K562 (cell line): ENCODE measurements at regions not wholly inside any gene's neighbourhood (a gene's known extent, or its start where the extent isn't known, plus 50 kb on each side); places are given as distances from the start of the nearest gene placed in this dataset.

Experiments
- ATAC-seq: fragments of 200-7000 bp; cut with Tn5 transposase; 3 replicates; pipeline ENCODE4 v1.9.1; 2020; ENCODE audit warnings: moderate library complexity
- BruUV-seq: library from RNA; stranded (reverse); fragments of 400-500 nt; replicated peaks from 2 replicates; lab custom pipeline; 2021; lab: Mats Ljungman, UMichigan
- CTCF ChIA-PET: fragments of 300-600 bp; formaldehyde crosslinking; extraction: SDS; loops from one replicate; lab custom pipeline; 2021; ENCODE audit warnings: low intra/inter-chr PET ratio; lab: Yijun Ruan, JAX
- POLR2A ChIA-PET: fragments of 300-600, 350-650 bp; sonication (Branson Sonifier 250); formaldehyde crosslinking; extraction: SDS; loops from one replicate; lab custom pipeline; 2021; ENCODE audit warnings: antibody characterized with exemption, inconsistent platforms; lab: Yijun Ruan, JAX
- DNase-seq, 4 experiments: peaks; one replicate each; pipeline versions ENCODE4 v3.0.0 to v3.0.0-alpha.2; 2011 to 2018; ENCODE audit warnings: low spot score in 3 of 4, mixed read lengths in 3 of 4; ENCODE audit errors: extremely low read depth in 1 of 4
- FAIRE-seq: peaks from 2 replicates; lab custom pipeline; 2011; peaks lifted over from hg19 to GRCh38; lab: Jason Lieb, UNC
- H2AFZ ChIP-seq: 2 replicates; pipeline ENCODE4 v1.6.0; 2011; ENCODE audit warnings: low read depth, low read length, control low read depth, inconsistent platforms
- H3K27ac ChIP-seq: fragments of 200-600 bp; 3 replicates; pipeline ENCODE4 v1.8.0; 2011; ENCODE audit warnings: low read depth, mild to moderate bottlenecking, control low read depth, inconsistent platforms, low read length, moderate library complexity, mixed read lengths; ENCODE audit errors: extremely low read depth
- H3K27me3 ChIP-seq, 2 experiments: fragments of 300-600 bp in 1 of 2; 2 replicates in 1 of 2; 3 replicates in 1 of 2; pipeline versions ENCODE4 v1.6.0 to v1.8.0; 2011; ENCODE audit warnings: inconsistent platforms in 2 of 2, low read length in 2 of 2, mild to moderate bottlenecking in 1 of 2, mixed read lengths in 1 of 2, moderate library complexity in 1 of 2; ENCODE audit not compliant: control insufficient read depth in 2 of 2, insufficient read depth in 2 of 2
- H3K36me3 ChIP-seq: fragments of 300-600 bp; 3 replicates; pipeline ENCODE4 v1.8.0; 2011; ENCODE audit warnings: mild to moderate bottlenecking, low read length, inconsistent platforms; ENCODE audit not compliant: control insufficient read depth, insufficient read depth
- H3K4me1 ChIP-seq, 2 experiments: fragments of 200-600 bp in 1 of 2; replicated peaks in 1 of 2; 2 replicates in 1 of 2; 3 replicates in 1 of 2; pipeline versions ENCODE4 v1.5.1 to v1.8.0; 2011; ENCODE audit warnings: inconsistent platforms in 2 of 2, low read length in 2 of 2, mild to moderate bottlenecking in 1 of 2, mixed read lengths in 1 of 2, moderate library complexity in 1 of 2; ENCODE audit not compliant: control insufficient read depth in 2 of 2, insufficient read depth in 2 of 2
- H3K4me2 ChIP-seq: 2 replicates; pipeline ENCODE4 v1.6.1; 2011; ENCODE audit warnings: low read length, control low read depth, inconsistent platforms, mixed read lengths; ENCODE audit not compliant: insufficient read depth
- H3K4me3 ChIP-seq: fragments of 200-600 bp; sonication (generic), shearing (Covaris generic); 2 replicates; pipeline ENCODE4 v1.5.1; 2016; ENCODE audit warnings: control low read depth, inconsistent platforms
- H3K79me2 ChIP-seq: fragments of 200-600 bp; 3 replicates; pipeline ENCODE4 v1.8.0; 2011; ENCODE audit warnings: low read length, inconsistent platforms; ENCODE audit not compliant: control insufficient read depth, insufficient read depth
- H3K9ac ChIP-seq, 2 experiments: 2 replicates each; pipeline versions ENCODE4 v1.6.0 to v1.6.1; 2011; ENCODE audit warnings: low read depth in 2 of 2, low read length in 2 of 2, control low read depth in 1 of 2, inconsistent platforms in 1 of 2, mild to moderate bottlenecking in 1 of 2, mixed read lengths in 1 of 2; ENCODE audit not compliant: insufficient read depth in 1 of 2
- H3K9me1 ChIP-seq: one replicate; pipeline ENCODE4 v1.6.0; 2011; ENCODE audit warnings: inconsistent platforms, mild to moderate bottlenecking, low read length, moderate library complexity; ENCODE audit not compliant: control insufficient read depth, insufficient read depth
- H3K9me3 ChIP-seq: replicated peaks from 2 replicates; pipeline ENCODE4 v1.5.1; 2011; ENCODE audit warnings: low read depth, low read length, inconsistent platforms; ENCODE audit not compliant: control insufficient read depth, insufficient read depth
- H4K20me1 ChIP-seq: replicated peaks from 2 replicates; pipeline ENCODE4 v1.6.1; 2011; ENCODE audit warnings: low read length, inconsistent platforms, mixed read lengths; ENCODE audit not compliant: control insufficient read depth, insufficient read depth
- DIDO1 ChIP-seq: fragments of 450-650 bp; IDR thresholded peaks from 2 replicates; pipeline ENCODE4 v1.6.1; 2016; ENCODE audit warnings: low read depth, missing biosample characterization, missing genetic modification characterization
- EZH2 ChIP-seq: IDR thresholded peaks from 2 replicates; pipeline ENCODE4 v1.6.1; 2012; ENCODE audit warnings: low read depth, mild to moderate bottlenecking, inconsistent platforms, low read length, borderline replicate concordance
- KDM5B ChIP-seq: fragments of 200-600 bp; sonication (generic); IDR thresholded peaks from 2 replicates; pipeline ENCODE4 v1.6.1; 2012; ENCODE audit warnings: low read depth, mild to moderate bottlenecking, moderate library complexity, low read length, control low read depth, inconsistent platforms; ENCODE audit not compliant: insufficient replicate concordance
- NCOA2 ChIP-seq, 2 experiments: fragments of 450-650 bp; IDR thresholded peaks; 2 replicates each; pipeline ENCODE4 v1.6.1; 2018; ENCODE audit warnings: mild to moderate bottlenecking in 2 of 2, moderate library complexity in 1 of 2; ENCODE audit not compliant: partially characterized antibody in 2 of 2
- PTTG1 ChIP-seq: fragments of 450-650 bp; IDR thresholded peaks from 2 replicates; pipeline ENCODE4 v1.6.1; 2016; ENCODE audit warnings: low read depth, mild to moderate bottlenecking, missing genetic modification characterization, missing compliant biosample characterization
- REST ChIP-seq, 2 experiments: fragments of 450-650 bp; formaldehyde crosslinking in 1 of 2; IDR thresholded peaks; 2 replicates each; pipeline versions ENCODE4 v1.4.0 to v1.6.1; 2014 to 2020; ENCODE audit warnings: mild to moderate bottlenecking in 2 of 2, borderline replicate concordance in 1 of 2, low read depth in 1 of 2
- SNIP1 ChIP-seq: fragments of 450-650 bp; IDR thresholded peaks from 2 replicates; pipeline ENCODE4 v1.7.1; 2017; ENCODE audit warnings: low read depth, mild to moderate bottlenecking
- ZFP30 ChIP-seq: fragments of 250-450 bp; sonication (Bioruptor Pico); IDR thresholded peaks from 2 replicates; pipeline ENCODE4 v1.8.0; 2022; ENCODE audit warnings: moderate library complexity, mild to moderate bottlenecking, inconsistent platforms, borderline replicate concordance
- ZKSCAN3 ChIP-seq: fragments of 250-450 bp; sonication (Bioruptor Pico); IDR thresholded peaks from 2 replicates; pipeline ENCODE4 v1.4.0; 2020
- ZNF277 ChIP-seq: fragments of 250-450 bp; sonication (Bioruptor Pico); IDR thresholded peaks from 2 replicates; pipeline ENCODE4 v1.8.0; 2022; ENCODE audit warnings: inconsistent platforms, mild to moderate bottlenecking, moderate library complexity, borderline replicate concordance
- ZNF57 ChIP-seq: fragments of 450-650 bp; formaldehyde crosslinking; IDR thresholded peaks from 2 replicates; pipeline ENCODE4 v1.4.0; 2020; ENCODE audit warnings: mild to moderate bottlenecking, moderate library complexity
- WGBS: fragments of 100-300 bp; shearing (Covaris generic); methylation state at CpG from one replicate; pipeline ENCODE4 v1.1.6; 2016; ENCODE audit warnings: low coverage, mixed read lengths; ENCODE audit not compliant: insufficient coverage; ENCODE audit errors: missing lambda C conversion rate; 5-methylcytosine and 5-hydroxymethylcytosine counted together
- in situ Hi-C: fragments of 300-500 bp; cut with MboI; formaldehyde crosslinking; loops from 4 replicates; pipeline ENCODE4 v1.15.0; 2018; ENCODE audit warnings: inconsistent platforms, mixed read lengths
- intact Hi-C: fragments of 100-400 bp; cut with micrococcal nuclease; formaldehyde crosslinking; loops from 2 replicates; pipeline ENCODE4 v1.14.2; 2022

GRCh38 chr17:13869331-13869940 is 199.9 kb upstream of the COX10 start:
- Histone ChIP-seq H3K4me1 (no peaks in the 10 kb centered on the region), H3K9me1 (no peaks in the 10 kb centered on the region), H3K79me2 (no peaks in the 10 kb centered on the region), H3K4me2 (no peak overlapping the region), H3K27ac (no peak overlapping the region), H3K9ac (no peak overlapping the region), H3K4me3 (no peak overlapping the region), H2AFZ (no peak overlapping the region), H3K27me3 (no peaks in the 10 kb centered on the region; a peak in 3 of 5 replicates), H4K20me1 (no peaks in the 10 kb centered on the region), H3K36me3 (no peaks in the 10 kb centered on the region), H3K9me3 (no peaks in the 10 kb centered on the region)
- CTCF ChIA-PET: no interaction called here
- DNase-seq: no peak
- no peak for ATAC-seq
- POLR2A ChIA-PET: no interaction called here
- WGBS: 0% methylated on average over 8 of the region's 9 CpGs
- intact Hi-C loops: no loop called here
- in situ Hi-C loops: no loop called here
- no TSS peak for BruUV-seq
- FAIRE-seq: no peak
- no peak for TF ChIP-seq EZH2
- TF ChIP-seq DIDO1: no peak
- TF ChIP-seq KDM5B: no peak
- no peak for TF ChIP-seq SNIP1
- TF ChIP-seq NCOA2 (IDR thresholded peaks at IDR 0.05; ENCODE audit: partially characterized antibody in 2 of 2): no peak
- no peak for TF ChIP-seq REST (IDR thresholded peaks at IDR 0.05; ENCODE audit: borderline replicate concordance)
- no peak for TF ChIP-seq REST (CRISPR knock-in tag; IDR thresholded peaks at IDR 0.05; ENCODE audit: low read depth)
- no peak for TF ChIP-seq ZNF277 (CRISPR knock-in tag)
- TF ChIP-seq PTTG1 (tag): no peak
- TF ChIP-seq ZNF57 (CRISPR knock-in tag): no peak
- no peak for TF ChIP-seq ZFP30 (CRISPR knock-in tag)
- TF ChIP-seq ZKSCAN3 (CRISPR knock-in tag): no peak
